Endothelial cell of umbilical vein (primary cell): ENCODE measurements at regions not wholly inside any gene's neighbourhood (a gene's known extent, or its start where the extent isn't known, plus 50 kb on each side); places are given as distances from the start of the nearest gene placed in this dataset.

Source experiments
- BruUV-seq: library from RNA; stranded (reverse); fragments of 400-500 nt; replicated peaks from 2 replicates; lab custom pipeline; 2021; lab: Mats Ljungman, UMichigan
- CTCF ChIA-PET: fragments of 300-600, 350-600 bp; sonication (Branson Sonifier 250); formaldehyde crosslinking; loops from one replicate; lab custom pipeline; 2021; ENCODE audit warnings: antibody characterized with exemption, inconsistent platforms; lab: Charles Lee
- POLR2A ChIA-PET: fragments of 300-600, 350-600 bp; sonication (Branson Sonifier 250); formaldehyde crosslinking; loops from one replicate; lab custom pipeline; 2021; ENCODE audit warnings: antibody characterized with exemption, inconsistent platforms; lab: Charles Lee
- DNase-seq: peaks from one replicate; pipeline ENCODE4 v3.0.0-alpha.2; 2011; ENCODE audit warnings: low read depth, low spot score
- FAIRE-seq: peaks from 2 replicates; lab custom pipeline; 2011; peaks lifted over from hg19 to GRCh38; lab: Jason Lieb, UNC
- H2AFZ ChIP-seq: 2 replicates; pipeline ENCODE4 v1.6.0; 2012; ENCODE audit warnings: low read depth, low read length, control low read depth, inconsistent platforms
- H3K27ac ChIP-seq: 2 replicates; pipeline ENCODE4 v1.5.1; 2011; ENCODE audit warnings: low read depth, mild to moderate bottlenecking, control low read depth, low read length, moderate library complexity; ENCODE audit not compliant: insufficient read depth
- H3K27me3 ChIP-seq, 2 experiments: 2 replicates each; pipeline versions ENCODE4 v1.6.0 to v1.6.1; 2011; ENCODE audit warnings: low read length in 2 of 2, mixed read lengths in 1 of 2; ENCODE audit not compliant: control insufficient read depth in 2 of 2, insufficient read depth in 2 of 2
- H3K36me3 ChIP-seq, 2 experiments: 2 replicates in 1 of 2; 3 replicates in 1 of 2; pipeline ENCODE4 v1.5.1; 2011; ENCODE audit warnings: low read length in 2 of 2, mild to moderate bottlenecking in 1 of 2, moderate library complexity in 1 of 2; ENCODE audit not compliant: control insufficient read depth in 2 of 2, insufficient read depth in 2 of 2; ENCODE audit errors: extremely low read depth in 1 of 2
- H3K4me1 ChIP-seq: 3 replicates; pipeline ENCODE4 v1.5.1; 2011; ENCODE audit warnings: mild to moderate bottlenecking, low read length; ENCODE audit not compliant: control insufficient read depth, insufficient read depth; ENCODE audit errors: extremely low read depth
- H3K4me2 ChIP-seq: 2 replicates; pipeline ENCODE4 v1.6.1; 2011; ENCODE audit warnings: low read length, control low read depth, mixed read lengths; ENCODE audit not compliant: insufficient read depth
- H3K4me3 ChIP-seq, 3 experiments: fragments of 200-600 bp in 1 of 3; sonication (generic), shearing (Covaris generic) in 1 of 3; replicated peaks in 1 of 3; 2 replicates each; pipeline ENCODE4 v1.5.1; 2011 to 2016; ENCODE audit warnings: control low read depth in 3 of 3, low read length in 3 of 3, mild to moderate bottlenecking in 2 of 3, inconsistent platforms in 1 of 3, low read depth in 1 of 3, moderate library complexity in 1 of 3; ENCODE audit not compliant: insufficient read depth in 1 of 3
- H3K79me2 ChIP-seq: 2 replicates; pipeline ENCODE4 v1.6.0; 2012; ENCODE audit warnings: low read length, inconsistent platforms; ENCODE audit not compliant: control insufficient read depth, insufficient read depth
- H3K9ac ChIP-seq: replicated peaks from 2 replicates; pipeline ENCODE3; 2011; ENCODE audit warnings: low read length, control low read depth; ENCODE audit not compliant: insufficient read depth; ENCODE audit errors: extremely low read depth
- H3K9me1 ChIP-seq: replicated peaks from 3 replicates; pipeline ENCODE4 v1.6.0; 2011; ENCODE audit warnings: mild to moderate bottlenecking, low read length; ENCODE audit not compliant: control insufficient read depth, insufficient read depth; ENCODE audit errors: extremely low read depth
- H3K9me3 ChIP-seq: replicated peaks from 2 replicates; pipeline ENCODE4 v1.5.1; 2012; ENCODE audit warnings: low read length, inconsistent platforms; ENCODE audit not compliant: control insufficient read depth, insufficient read depth
- H4K20me1 ChIP-seq: replicated peaks from 2 replicates; pipeline ENCODE3; 2011; ENCODE audit warnings: mild to moderate bottlenecking, low read length; ENCODE audit not compliant: control insufficient read depth, insufficient read depth; ENCODE audit errors: extremely low read depth
- EZH2 ChIP-seq: IDR thresholded peaks from 2 replicates; pipeline ENCODE4 v1.6.1; 2012; ENCODE audit warnings: borderline replicate concordance, low read depth, mild to moderate bottlenecking, moderate library complexity, low read length, inconsistent platforms; ENCODE audit not compliant: severe bottlenecking
- FOS ChIP-seq: IDR thresholded peaks from 2 replicates; pipeline ENCODE4 v1.6.1; 2011; ENCODE audit warnings: mild to moderate bottlenecking, low read length, moderate library complexity, borderline replicate concordance; ENCODE audit not compliant: insufficient read depth
- GATA2 ChIP-seq: IDR thresholded peaks from 2 replicates; pipeline ENCODE4 v1.7.0; 2011; ENCODE audit warnings: low read depth, mild to moderate bottlenecking, moderate library complexity, mixed read lengths, low read length; ENCODE audit not compliant: insufficient read length, insufficient read depth
- JUN ChIP-seq: IDR thresholded peaks from 2 replicates; pipeline ENCODE4 v1.6.1; 2011; ENCODE audit warnings: borderline replicate concordance, low read depth; ENCODE audit not compliant: insufficient read length, insufficient read depth
- MAX ChIP-seq: IDR thresholded peaks from 2 replicates; pipeline ENCODE4 v1.6.1; 2011; ENCODE audit not compliant: insufficient read depth, insufficient read length
- MYC ChIP-seq: IDR thresholded peaks from one replicate; pipeline ENCODE4 v1.6.1; 2011; ENCODE audit warnings: mild to moderate bottlenecking, low read depth, low read length
- POLR2A ChIP-seq: IDR thresholded peaks from 2 replicates; pipeline ENCODE4 v1.6.1; 2012; ENCODE audit warnings: low read depth, mild to moderate bottlenecking, control low read depth, low read length
- POLR2AphosphoS5 ChIP-seq: IDR thresholded peaks from 2 replicates; pipeline ENCODE4 v1.6.1; 2012; ENCODE audit warnings: low read depth, mild to moderate bottlenecking, control low read depth, low read length, moderate library complexity; ENCODE audit not compliant: insufficient read depth
- dilution Hi-C: fragments of 300-500 bp; cut with MboI; formaldehyde crosslinking; loops from one replicate; pipeline ENCODE4 v1.15.0; 2019; ENCODE audit warnings: low sequenced_read_pairs; ENCODE audit not compliant: extremely low pct_ligation_motif_present
- intact Hi-C: fragments of 100-400 bp; cut with micrococcal nuclease; formaldehyde crosslinking; loops from one replicate; pipeline ENCODE4 v1.10.0; 2022
- TF ChIP-seq, protein P1 (sequence below), 2 donors: IDR thresholded peaks; 1 replicate in 1 of 2; 2 replicates in 1 of 2; pipeline ENCODE4 v1.5.1; 2011; ENCODE audit warnings: low read length in 2 of 2, mild to moderate bottlenecking in 2 of 2, moderate library complexity in 2 of 2, control low read depth in 1 of 2, inconsistent platforms in 1 of 2, low read depth in 1 of 2; ENCODE audit not compliant: insufficient read depth in 1 of 2; ENCODE audit errors: extremely low read depth in 1 of 2

DNA sequence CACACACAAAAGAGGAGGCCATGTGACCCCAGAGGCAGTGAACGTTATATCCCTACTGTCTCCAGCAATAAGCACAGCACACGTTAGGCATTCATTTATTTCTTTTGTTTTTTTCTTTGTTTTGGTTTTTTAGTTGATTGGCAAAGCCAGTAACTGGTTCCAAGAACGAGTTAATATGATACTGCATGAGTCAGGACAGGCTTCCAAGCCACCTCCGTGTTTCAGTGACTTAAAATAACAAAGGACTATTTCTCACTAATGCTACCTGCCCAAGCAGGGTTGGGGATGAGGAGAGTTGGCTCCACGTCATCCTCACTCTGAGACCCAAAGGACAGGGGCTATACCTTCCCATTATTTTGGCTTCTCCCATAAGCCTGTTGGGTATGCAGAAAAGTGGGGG, 130.5 kb downstream of the ST8SIA2 start:
- H3K9me3 ChIP-seq = no peaks in the 10 kb centered on the region
- ChIA-PET CTCF (interaction anchor here (3.6 kb wide), 1 partner anchor 192 kb away, joined by 218 read pairs; no protein-coding TSS in a partner anchor), POLR2A (no interaction called here)
- intact Hi-C loops (no loop called here), dilution Hi-C loops (no loop called here)
- no peaks in the 10 kb centered on the region for H3K79me2 ChIP-seq
- H3K4me2 ChIP-seq = no peak overlapping the region
- DNase-seq (no peak), FAIRE-seq (no peak)
- H3K4me3 ChIP-seq = no peak overlapping the region
- no peaks in the 10 kb centered on the region for H3K9me1 ChIP-seq
- H4K20me1 ChIP-seq = no peaks in the 10 kb centered on the region
- H3K27ac ChIP-seq = no peak overlapping the region
- H3K27me3 ChIP-seq = no peaks in the 10 kb centered on the region
- H3K4me1 ChIP-seq = peaks cover 6% of the 10 kb centered on the region
- TF ChIP-seq GATA2 = no peak
- BruUV-seq = no TSS peak
- no peak overlapping the region for H3K9ac ChIP-seq
- H2AFZ ChIP-seq = no peak overlapping the region
- no peaks in the 10 kb centered on the region for H3K36me3 ChIP-seq

DNA sequence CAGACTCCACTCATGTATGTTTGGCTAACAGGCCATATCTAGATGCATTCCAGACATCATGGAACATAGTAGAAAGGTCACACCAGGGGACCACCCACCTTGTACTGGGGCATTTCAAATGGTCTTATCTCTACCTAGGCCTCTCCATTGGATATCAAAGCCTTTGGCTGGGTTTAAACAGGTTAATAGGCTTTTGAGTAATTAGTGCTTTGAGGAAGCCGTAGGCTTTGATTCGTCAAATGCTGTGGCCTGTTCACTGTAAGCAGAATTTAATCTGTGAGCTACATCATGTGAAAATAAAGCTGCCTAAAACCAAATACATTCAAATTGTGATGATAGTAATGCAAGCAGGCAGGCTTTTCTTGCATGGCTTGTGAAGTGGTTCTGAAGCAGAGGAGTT, 129.5 kb downstream of the ST8SIA2 start:
- H2AFZ ChIP-seq = no peak overlapping the region
- no peaks in the 10 kb centered on the region for H3K9me1 ChIP-seq
- H3K27ac ChIP-seq = no peak overlapping the region
- ChIA-PET CTCF (interaction anchor here (2.2 to 3.6 kb wide), 3 partner anchors 130 to 193 kb away, joined by 28 to 218 read pairs (median 39); no protein-coding TSS in a partner anchor), POLR2A (no interaction called here)
- TF ChIP-seq MYC (no peak), FOS (no peak), EZH2 (no peak), GATA2 (no peak), MAX (no peak), POLR2A (no peak), JUN (no peak), POLR2AphosphoS5 (no peak)
- TF ChIP-seq, protein P1, sequence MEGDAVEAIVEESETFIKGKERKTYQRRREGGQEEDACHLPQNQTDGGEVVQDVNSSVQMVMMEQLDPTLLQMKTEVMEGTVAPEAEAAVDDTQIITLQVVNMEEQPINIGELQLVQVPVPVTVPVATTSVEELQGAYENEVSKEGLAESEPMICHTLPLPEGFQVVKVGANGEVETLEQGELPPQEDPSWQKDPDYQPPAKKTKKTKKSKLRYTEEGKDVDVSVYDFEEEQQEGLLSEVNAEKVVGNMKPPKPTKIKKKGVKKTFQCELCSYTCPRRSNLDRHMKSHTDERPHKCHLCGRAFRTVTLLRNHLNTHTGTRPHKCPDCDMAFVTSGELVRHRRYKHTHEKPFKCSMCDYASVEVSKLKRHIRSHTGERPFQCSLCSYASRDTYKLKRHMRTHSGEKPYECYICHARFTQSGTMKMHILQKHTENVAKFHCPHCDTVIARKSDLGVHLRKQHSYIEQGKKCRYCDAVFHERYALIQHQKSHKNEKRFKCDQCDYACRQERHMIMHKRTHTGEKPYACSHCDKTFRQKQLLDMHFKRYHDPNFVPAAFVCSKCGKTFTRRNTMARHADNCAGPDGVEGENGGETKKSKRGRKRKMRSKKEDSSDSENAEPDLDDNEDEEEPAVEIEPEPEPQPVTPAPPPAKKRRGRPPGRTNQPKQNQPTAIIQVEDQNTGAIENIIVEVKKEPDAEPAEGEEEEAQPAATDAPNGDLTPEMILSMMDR (IDR thresholded peaks at IDR 0.05; ENCODE audit: extremely low read depth in 1 of 2, insufficient read depth in 1 of 2, low read depth in 1 of 2, low read length in 2 of 2) = no peak
- no peak for FAIRE-seq
- no peak overlapping the region for H3K4me2 ChIP-seq
- peaks cover 6% of the 10 kb centered on the region for H3K4me1 ChIP-seq
- no peaks in the 10 kb centered on the region for H4K20me1 ChIP-seq
- no peak overlapping the region for H3K9ac ChIP-seq
- H3K36me3 ChIP-seq = no peaks in the 10 kb centered on the region
- H3K9me3 ChIP-seq = no peaks in the 10 kb centered on the region
- dilution Hi-C loops (no loop called here), intact Hi-C loops (no loop called here)
- H3K79me2 ChIP-seq = no peaks in the 10 kb centered on the region
- H3K27me3 ChIP-seq = no peaks in the 10 kb centered on the region
- no TSS peak for BruUV-seq
- H3K4me3 ChIP-seq = no peak overlapping the region
- no peak for DNase-seq
